H9 (cell line): ENCODE measurements at regions not wholly inside any gene's neighbourhood (a gene's known extent, or its start where the extent isn't known, plus 50 kb on each side); places are given as distances from the start of the nearest gene placed in this dataset.
A peak's percentile ranks its signal among the peaks of the same experiment; 100 is the strongest.

Experiments
- DNase-seq: peaks from one replicate; pipeline ENCODE4 v3.0.0-alpha.2; 2017
- H2AFZ ChIP-seq: one replicate; pipeline ENCODE4 v1.6.1; 2013; ENCODE audit warnings: mild to moderate bottlenecking, low read length, control low read depth, moderate library complexity
- H2AK5ac ChIP-seq: 2 replicates; pipeline ENCODE4 v1.6.1; 2013; ENCODE audit warnings: low read length, control low read depth, mixed read lengths; ENCODE audit not compliant: insufficient read length
- H2BK120ac ChIP-seq: one replicate; pipeline ENCODE4 v1.6.1; 2013; ENCODE audit warnings: low read depth, mild to moderate bottlenecking, low read length, control low read depth, inconsistent platforms; ENCODE audit not compliant: poor library complexity, severe bottlenecking
- H2BK12ac ChIP-seq: 2 replicates; pipeline ENCODE4 v1.6.1; 2013; ENCODE audit warnings: low read length, control low read depth, mixed read lengths, low read depth; ENCODE audit not compliant: insufficient read length
- H2BK15ac ChIP-seq: 2 replicates; pipeline ENCODE4 v1.6.1; 2013; ENCODE audit warnings: low read depth, low read length, control low read depth
- H2BK20ac ChIP-seq: one replicate; pipeline ENCODE4 v1.6.1; 2013; ENCODE audit warnings: low read depth, mild to moderate bottlenecking, low read length, control low read depth, inconsistent platforms; ENCODE audit not compliant: poor library complexity, severe bottlenecking
- H2BK5ac ChIP-seq: 2 replicates; pipeline ENCODE4 v1.6.1; 2013; ENCODE audit warnings: low read length, control low read depth, mixed read lengths; ENCODE audit not compliant: insufficient read length
- H3K14ac ChIP-seq: 2 replicates; pipeline ENCODE4 v1.6.1; 2013; ENCODE audit warnings: low read length, control low read depth; ENCODE audit not compliant: insufficient read depth
- H3K18ac ChIP-seq: 2 replicates; pipeline ENCODE4 v1.6.1; 2013; ENCODE audit warnings: low read depth, mild to moderate bottlenecking, mixed read lengths, low read length, control low read depth; ENCODE audit not compliant: insufficient read length
- H3K23ac ChIP-seq: 2 replicates; pipeline ENCODE4 v1.6.1; 2013; ENCODE audit warnings: low read length, control low read depth, mixed read lengths, low read depth; ENCODE audit not compliant: insufficient read length
- H3K23me2 ChIP-seq: 2 replicates; pipeline ENCODE4 v1.6.1; 2013; ENCODE audit warnings: low read depth, mild to moderate bottlenecking, mixed read lengths, low read length, control low read depth; ENCODE audit not compliant: insufficient read length, poor library complexity, severe bottlenecking
- H3K27ac ChIP-seq: 2 replicates; pipeline ENCODE4 v1.5.1; 2013; ENCODE audit warnings: low read length, control low read depth, mixed read lengths, low read depth; ENCODE audit not compliant: insufficient read length
- H3K27me3 ChIP-seq: 2 replicates; pipeline ENCODE4 v1.6.1; 2013; ENCODE audit warnings: low read length, control low read depth, inconsistent platforms; ENCODE audit not compliant: insufficient read depth
- H3K4ac ChIP-seq: 2 replicates; pipeline ENCODE4 v1.6.1; 2013; ENCODE audit warnings: low read depth, mild to moderate bottlenecking, control low read depth, inconsistent platforms, low read length, moderate library complexity
- H3K4me1 ChIP-seq: 2 replicates; pipeline ENCODE4 v1.6.1; 2013; ENCODE audit warnings: low read length, control low read depth, inconsistent platforms; ENCODE audit not compliant: insufficient read depth
- H3K4me2 ChIP-seq: 2 replicates; pipeline ENCODE4 v1.6.1; 2013; ENCODE audit warnings: low read length, control low read depth, mixed read lengths; ENCODE audit not compliant: insufficient read length, insufficient read depth
- H3K56ac ChIP-seq: 2 replicates; pipeline ENCODE4 v1.6.1; 2013; ENCODE audit warnings: low read depth, mild to moderate bottlenecking, mixed read lengths, low read length, control low read depth; ENCODE audit not compliant: insufficient read length
- H3K79me1 ChIP-seq: 2 replicates; pipeline ENCODE4 v1.6.1; 2013; ENCODE audit warnings: low read depth, mild to moderate bottlenecking, moderate library complexity, low read length, control low read depth, inconsistent platforms; ENCODE audit not compliant: insufficient read depth, poor library complexity, severe bottlenecking
- H3K79me2 ChIP-seq: 2 replicates; pipeline ENCODE4 v1.6.1; 2013; ENCODE audit warnings: low read length, control low read depth, inconsistent platforms; ENCODE audit not compliant: insufficient read depth
- H3K9ac ChIP-seq: 2 replicates; pipeline ENCODE4 v1.6.1; 2013; ENCODE audit warnings: low read length, control low read depth, mixed read lengths; ENCODE audit not compliant: insufficient read length; ENCODE audit errors: extremely low read depth
- H3K9me3 ChIP-seq: one replicate; pipeline ENCODE4 v1.6.1; 2013; ENCODE audit warnings: low read depth, low read length, inconsistent platforms; ENCODE audit not compliant: control insufficient read depth
- H3T11ph ChIP-seq: one replicate; pipeline ENCODE4 v1.6.1; 2013; ENCODE audit warnings: mild to moderate bottlenecking, low read length, control low read depth, inconsistent platforms
- H4K20me1 ChIP-seq: one replicate; pipeline ENCODE4 v1.6.1; 2013; ENCODE audit not compliant: control insufficient read depth, insufficient read length, insufficient read depth
- H4K5ac ChIP-seq: 2 replicates; pipeline ENCODE4 v1.6.1; 2013; ENCODE audit warnings: low read depth, mild to moderate bottlenecking, mixed read lengths, low read length, control low read depth; ENCODE audit not compliant: insufficient read length
- H4K8ac ChIP-seq: replicated peaks from 2 replicates; pipeline ENCODE4 v1.6.1; 2013; ENCODE audit warnings: low read length, control low read depth, mixed read lengths, low read depth; ENCODE audit not compliant: insufficient read length
- H4K91ac ChIP-seq: 2 replicates; pipeline ENCODE4 v1.6.1; 2013; ENCODE audit warnings: low read depth, mild to moderate bottlenecking, moderate library complexity, mixed read lengths, low read length, control low read depth; ENCODE audit not compliant: insufficient read length
- H3K27ac Mint-ChIP-seq, 3 experiments: 2 replicates in 2 of 3; 3 replicates in 1 of 3; pipeline ENCODE4 v1.8.0; 2020 to 2021; ENCODE audit warnings: mixed read lengths in 3 of 3, mild to moderate bottlenecking in 1 of 3, moderate library complexity in 1 of 3
- H3K27me3 Mint-ChIP-seq: 2 replicates; pipeline ENCODE4 v1.8.0; 2021; ENCODE audit warnings: low read depth, mild to moderate bottlenecking, moderate library complexity, mixed read lengths
- H3K36me3 Mint-ChIP-seq, 3 experiments: 2 replicates in 2 of 3; 3 replicates in 1 of 3; pipeline ENCODE4 v1.8.0; 2020 to 2021; ENCODE audit warnings: low read depth in 3 of 3, mixed read lengths in 3 of 3; ENCODE audit not compliant: insufficient read depth in 1 of 3
- H3K4me1 Mint-ChIP-seq, 2 experiments: 2 replicates each; pipeline ENCODE4 v1.8.0; 2020; ENCODE audit warnings: mixed read lengths in 2 of 2
- H3K4me3 Mint-ChIP-seq, 2 experiments: 2 replicates in 1 of 2; 3 replicates in 1 of 2; pipeline ENCODE4 v1.8.0; 2020 to 2021; ENCODE audit warnings: mild to moderate bottlenecking in 2 of 2, mixed read lengths in 2 of 2, moderate library complexity in 1 of 2
- H3K9me3 Mint-ChIP-seq, 2 experiments: 2 replicates in 1 of 2; 3 replicates in 1 of 2; pipeline ENCODE4 v1.8.0; 2020; ENCODE audit warnings: mild to moderate bottlenecking in 2 of 2, mixed read lengths in 2 of 2, moderate library complexity in 1 of 2
- CTCF ChIP-seq: fragments of 200-600 bp; sonication (generic); conservative IDR thresholded peaks from 3 replicates; pipeline ENCODE4 v1.8.0; 2021; ENCODE audit warnings: antibody characterized with exemption, mild to moderate bottlenecking
- WGBS: extraction: QIAGEN DNeasy Blood & Tissue Kit; methylation state at CpG from one replicate; pipeline ENCODE4 v1.1.7; 2013; ENCODE audit warnings: missing lambda C conversion rate, low lambda C conversion rate, mixed read lengths; ENCODE audit not compliant: insufficient read length; ENCODE audit errors: extremely low coverage; 5-methylcytosine and 5-hydroxymethylcytosine counted together

- Histone ChIP-seq H3K23ac (no peak overlapping the region), H2AFZ (no peak overlapping the region), H3K4me1 (no peaks in the 10 kb centered on the region), H3K9ac (no peak overlapping the region), H2AK5ac (no peak overlapping the region), H3K27ac (no peak overlapping the region), H3K56ac (no peak overlapping the region), H2BK5ac (no peak overlapping the region), H3K9me3 (no peaks in the 10 kb centered on the region), H3K14ac (no peak overlapping the region), H2BK120ac (no peak overlapping the region), H2BK15ac (no peak overlapping the region), H3K79me2 (no peaks in the 10 kb centered on the region), H4K91ac (no peak overlapping the region), H2BK20ac (no peak overlapping the region), H3K79me1 (no peaks in the 10 kb centered on the region), H2BK12ac (no peak overlapping the region), H3K23me2 (no peaks in the 10 kb centered on the region), H3K27me3 (no peaks in the 10 kb centered on the region), H4K5ac (no peak overlapping the region), H3K18ac (peak overlapping the region; percentile 50), H4K8ac (no peak overlapping the region), H3K4ac (no peak overlapping the region), H3K4me2 (no peak overlapping the region), H3T11ph (no peak overlapping the region), H4K20me1 (no peaks in the 10 kb centered on the region)
- no CpG with 5 or more reads among the region's 5 CpGs for WGBS
- no peak for TF ChIP-seq CTCF
- H3K36me3 Mint-ChIP-seq, result peaks cover 0 to 2% (median 0%) of the 10 kb centered on the region in 3 experiments; a peak in 1 of 7 replicates
- no peaks in the 10 kb centered on the region for H3K27me3 Mint-ChIP-seq
- DNase-seq, result no peak
- H3K4me3 Mint-ChIP-seq, result no peak overlapping the region; a peak in 1 of 5 replicates
- peaks cover 12% of the 10 kb centered on the region in 2 experiments for H3K4me1 Mint-ChIP-seq
- H3K9me3 Mint-ChIP-seq, result peaks cover 0 to 4% of the 10 kb centered on the region in 2 experiments; a peak in 2 of 5 replicates
- peak overlapping the region in 1 of 3 experiments; percentile 40; a peak in 1 of 7 replicates for H3K27ac Mint-ChIP-seq
Measured at GRCh38 chr10:44102726-44103255, 282.1 kb downstream of the CXCL12 start.
